H1 (cell line): ENCODE measurements at regions not wholly inside any gene's neighbourhood (a gene's known extent, or its start where the extent isn't known, plus 50 kb on each side); places are given as distances from the start of the nearest gene placed in this dataset.

ENCODE experiments used
- CHD2 ChIP-seq: IDR thresholded peaks from 2 replicates; pipeline ENCODE4 v1.6.1; 2012; ENCODE audit warnings: low read length, improper control_type of control experiment
- GABPA ChIP-seq: IDR thresholded peaks from 2 replicates; pipeline ENCODE4 v1.6.1; 2011; ENCODE audit warnings: mild to moderate bottlenecking, low read length, moderate library complexity, borderline replicate concordance; ENCODE audit not compliant: insufficient read depth
- PHF8 ChIP-seq: fragments of 200-600 bp; sonication (generic); conservative IDR thresholded peaks from 2 replicates; pipeline ENCODE4 v1.7.1; 2012; ENCODE audit warnings: low read depth, mild to moderate bottlenecking, inconsistent platforms, low read length, moderate library complexity
- POLR2A ChIP-seq, 2 experiments: IDR thresholded peaks; 1 replicate in 1 of 2; 2 replicates in 1 of 2; pipeline ENCODE4 v1.6.1; 2011; ENCODE audit warnings: low read depth in 2 of 2, low read length in 2 of 2, mild to moderate bottlenecking in 2 of 2; ENCODE audit errors: control extremely low read depth in 1 of 2
- SIN3A ChIP-seq, 2 experiments: IDR thresholded peaks in 1 of 2; conservative IDR thresholded peaks in 1 of 2; 2 replicates each; pipeline ENCODE4 v1.6.1; 2011 to 2012; ENCODE audit warnings: low read length in 2 of 2, improper control_type of control experiment in 1 of 2, low read depth in 1 of 2, mild to moderate bottlenecking in 1 of 2
- TAF1 ChIP-seq: IDR thresholded peaks from 2 replicates; pipeline ENCODE4 v1.6.1; 2011; ENCODE audit warnings: mild to moderate bottlenecking, low read depth, low read length
- TF ChIP-seq, protein P1 (sequence below), 3 experiments: IDR thresholded peaks; 1 replicate in 2 of 3; 2 replicates in 1 of 3; pipeline versions ENCODE4 v1.5.1 to v1.6.1; 2011; ENCODE audit warnings: low read length in 3 of 3, mild to moderate bottlenecking in 3 of 3, inconsistent platforms in 2 of 3, low read depth in 1 of 3, moderate library complexity in 1 of 3; ENCODE audit not compliant: insufficient read depth in 1 of 3; ENCODE audit errors: control extremely low read depth in 1 of 3

DNA sequence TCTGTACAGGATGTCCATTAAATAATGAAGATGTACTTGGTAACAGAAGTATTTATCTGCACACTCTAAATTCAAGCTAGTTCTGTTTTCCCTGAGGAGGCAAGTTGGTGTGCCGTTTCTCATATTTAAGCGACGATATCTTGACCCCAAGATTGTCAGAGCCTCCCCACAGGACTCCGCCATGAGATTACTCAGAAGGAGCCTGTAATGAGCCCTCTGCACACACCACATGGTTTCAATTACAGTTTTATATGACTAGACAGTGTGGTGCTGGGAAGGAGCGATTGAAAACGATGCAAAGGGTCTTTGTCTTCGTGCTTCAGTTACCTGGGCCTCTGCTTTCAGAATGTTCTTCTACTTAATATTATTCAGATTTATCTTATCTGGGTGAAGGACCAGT lies 840.4 kb upstream of the WWC1 start:
- TF ChIP-seq PHF8 (no peak), SIN3A (conservative IDR thresholded peaks at IDR 0.05 in 1 of 2, IDR thresholded peaks at IDR 0.05 in 1 of 2; ENCODE audit: low read depth in 1 of 2, low read length in 2 of 2) (no peak), CHD2 (no peak), POLR2A (IDR thresholded peaks at IDR 0.05; ENCODE audit: control extremely low read depth in 1 of 2, low read depth in 2 of 2, low read length in 2 of 2) (no peak), GABPA (no peak), TAF1 (no peak)
- TF ChIP-seq, protein P1, sequence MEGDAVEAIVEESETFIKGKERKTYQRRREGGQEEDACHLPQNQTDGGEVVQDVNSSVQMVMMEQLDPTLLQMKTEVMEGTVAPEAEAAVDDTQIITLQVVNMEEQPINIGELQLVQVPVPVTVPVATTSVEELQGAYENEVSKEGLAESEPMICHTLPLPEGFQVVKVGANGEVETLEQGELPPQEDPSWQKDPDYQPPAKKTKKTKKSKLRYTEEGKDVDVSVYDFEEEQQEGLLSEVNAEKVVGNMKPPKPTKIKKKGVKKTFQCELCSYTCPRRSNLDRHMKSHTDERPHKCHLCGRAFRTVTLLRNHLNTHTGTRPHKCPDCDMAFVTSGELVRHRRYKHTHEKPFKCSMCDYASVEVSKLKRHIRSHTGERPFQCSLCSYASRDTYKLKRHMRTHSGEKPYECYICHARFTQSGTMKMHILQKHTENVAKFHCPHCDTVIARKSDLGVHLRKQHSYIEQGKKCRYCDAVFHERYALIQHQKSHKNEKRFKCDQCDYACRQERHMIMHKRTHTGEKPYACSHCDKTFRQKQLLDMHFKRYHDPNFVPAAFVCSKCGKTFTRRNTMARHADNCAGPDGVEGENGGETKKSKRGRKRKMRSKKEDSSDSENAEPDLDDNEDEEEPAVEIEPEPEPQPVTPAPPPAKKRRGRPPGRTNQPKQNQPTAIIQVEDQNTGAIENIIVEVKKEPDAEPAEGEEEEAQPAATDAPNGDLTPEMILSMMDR (IDR thresholded peaks at IDR 0.05; ENCODE audit: control extremely low read depth in 1 of 3, insufficient read depth in 1 of 3, low read depth in 1 of 3, low read length in 3 of 3): no peak
